ENCODE measurements at regions not wholly inside any gene's neighbourhood (a gene's known extent, or its start where the extent isn't known, plus 50 kb on each side); places are given as distances from the start of the nearest gene placed in this dataset.

GRCh38 chr16:66155933-66156332 lies 210.6 kb upstream of the CDH5 start:
- DNase-seq, result no peak
- no peak overlapping the region for H3K27ac Mint-ChIP-seq
- H3K4me3 Mint-ChIP-seq, result no peak overlapping the region
- H3K4me1 Mint-ChIP-seq, result peaks cover 29% of the 10 kb centered on the region
- no peaks in the 10 kb centered on the region for H3K9me3 Mint-ChIP-seq
- H3K27me3 Mint-ChIP-seq (ENCODE audit: low read depth, poor library complexity), result peaks cover 10% of the 10 kb centered on the region
- H3K36me3 Mint-ChIP-seq (ENCODE audit: low read depth), result no peaks in the 10 kb centered on the region
- TF ChIP-seq, protein P1, sequence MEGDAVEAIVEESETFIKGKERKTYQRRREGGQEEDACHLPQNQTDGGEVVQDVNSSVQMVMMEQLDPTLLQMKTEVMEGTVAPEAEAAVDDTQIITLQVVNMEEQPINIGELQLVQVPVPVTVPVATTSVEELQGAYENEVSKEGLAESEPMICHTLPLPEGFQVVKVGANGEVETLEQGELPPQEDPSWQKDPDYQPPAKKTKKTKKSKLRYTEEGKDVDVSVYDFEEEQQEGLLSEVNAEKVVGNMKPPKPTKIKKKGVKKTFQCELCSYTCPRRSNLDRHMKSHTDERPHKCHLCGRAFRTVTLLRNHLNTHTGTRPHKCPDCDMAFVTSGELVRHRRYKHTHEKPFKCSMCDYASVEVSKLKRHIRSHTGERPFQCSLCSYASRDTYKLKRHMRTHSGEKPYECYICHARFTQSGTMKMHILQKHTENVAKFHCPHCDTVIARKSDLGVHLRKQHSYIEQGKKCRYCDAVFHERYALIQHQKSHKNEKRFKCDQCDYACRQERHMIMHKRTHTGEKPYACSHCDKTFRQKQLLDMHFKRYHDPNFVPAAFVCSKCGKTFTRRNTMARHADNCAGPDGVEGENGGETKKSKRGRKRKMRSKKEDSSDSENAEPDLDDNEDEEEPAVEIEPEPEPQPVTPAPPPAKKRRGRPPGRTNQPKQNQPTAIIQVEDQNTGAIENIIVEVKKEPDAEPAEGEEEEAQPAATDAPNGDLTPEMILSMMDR (IDR thresholded peaks at IDR 0.05), result no peak

- Mint-ChIP-seq H3K4me3 (no peak overlapping the region), H3K27ac (no peak overlapping the region), H3K27me3 (ENCODE audit: low read depth, poor library complexity) (peaks cover 6% of the 10 kb centered on the region), H3K4me1 (peaks cover 38% of the 10 kb centered on the region), H3K36me3 (ENCODE audit: low read depth) (no peaks in the 10 kb centered on the region), H3K9me3 (no peaks in the 10 kb centered on the region)
- DNase-seq, result no peak
- TF ChIP-seq, protein P1 (IDR thresholded peaks at IDR 0.05), result no peak
Measured at GRCh38 chr16:66154801-66155200, 211.7 kb upstream of the CDH5 start.

DNA sequence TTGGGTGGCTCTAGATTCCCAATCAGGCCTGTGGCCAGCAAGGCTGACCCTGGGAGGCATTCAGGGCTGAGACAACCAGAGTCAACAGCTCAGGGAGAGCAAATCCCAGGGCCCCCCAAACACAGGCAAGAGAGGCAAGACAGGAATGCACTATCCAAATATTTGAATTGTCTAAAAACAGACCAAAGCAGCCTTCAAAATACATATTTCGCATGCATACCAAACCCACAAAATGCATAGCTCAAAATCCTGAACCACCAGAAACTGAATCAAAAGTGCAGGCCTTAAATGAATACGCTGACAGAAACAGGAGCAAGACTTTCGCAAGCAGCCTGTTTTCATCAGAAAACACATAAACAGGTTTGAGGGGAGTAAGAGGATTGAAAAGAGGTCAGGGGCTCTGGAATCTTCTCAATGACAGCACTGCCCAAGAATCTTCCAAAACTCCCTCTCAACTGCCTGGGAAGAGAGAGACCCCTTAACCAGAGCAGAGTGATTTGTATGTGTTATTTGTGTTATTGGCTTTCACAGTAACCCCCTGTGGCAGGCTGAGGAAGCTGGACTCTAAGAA lies 213.6 kb upstream of the CDH5 start:
- Mint-ChIP-seq H3K27ac (no peak overlapping the region), H3K9me3 (no peaks in the 10 kb centered on the region), H3K27me3 (ENCODE audit: low read depth, poor library complexity) (peaks cover 6% of the 10 kb centered on the region), H3K4me1 (peaks cover 38% of the 10 kb centered on the region), H3K4me3 (no peak overlapping the region), H3K36me3 (ENCODE audit: low read depth) (no peaks in the 10 kb centered on the region)
- no peak for DNase-seq
- TF ChIP-seq, protein P1 (IDR thresholded peaks at IDR 0.05), result no peak

DNA sequence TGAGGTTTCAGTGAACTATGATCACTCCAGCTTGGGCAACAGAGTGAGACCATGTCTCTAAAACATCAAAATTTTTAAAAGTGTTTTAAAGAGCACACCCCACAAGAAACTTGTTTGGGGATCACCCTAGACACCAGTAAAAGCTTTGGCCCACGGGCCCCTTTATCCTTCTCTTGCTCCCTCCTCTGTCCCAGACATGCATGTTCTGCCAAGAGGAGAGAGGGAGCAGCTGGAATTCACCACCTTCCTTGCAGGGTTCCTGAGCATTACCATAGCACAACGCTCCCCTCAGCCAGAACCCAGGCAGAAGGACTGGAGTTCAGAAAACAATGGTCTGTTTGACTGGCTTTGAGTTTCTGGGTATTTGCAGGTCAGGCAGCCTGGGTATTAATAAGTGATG lies 214.3 kb upstream of the CDH5 start:
- H3K27me3 Mint-ChIP-seq (ENCODE audit: low read depth, poor library complexity), result peaks cover 6% of the 10 kb centered on the region
- H3K4me1 Mint-ChIP-seq, result peaks cover 38% of the 10 kb centered on the region
- no peaks in the 10 kb centered on the region for H3K9me3 Mint-ChIP-seq
- no peak overlapping the region for H3K27ac Mint-ChIP-seq
- no peak overlapping the region for H3K4me3 Mint-ChIP-seq
- H3K36me3 Mint-ChIP-seq (ENCODE audit: low read depth), result no peaks in the 10 kb centered on the region
- DNase-seq, result no peak
- TF ChIP-seq, protein P1 (IDR thresholded peaks at IDR 0.05), result no peak

GRCh38 chr16:66150698-66151482 lies 215.6 kb upstream of the CDH5 start:
- Mint-ChIP-seq H3K4me1 (peaks cover 36% of the 10 kb centered on the region), H3K9me3 (no peaks in the 10 kb centered on the region), H3K27ac (no peak overlapping the region), H3K4me3 (no peak overlapping the region), H3K36me3 (ENCODE audit: low read depth) (no peaks in the 10 kb centered on the region), H3K27me3 (ENCODE audit: low read depth, poor library complexity) (peaks cover 3% of the 10 kb centered on the region)
- DNase-seq, result no peak
- TF ChIP-seq, protein P1 (IDR thresholded peaks at IDR 0.05), result no peak

DNA sequence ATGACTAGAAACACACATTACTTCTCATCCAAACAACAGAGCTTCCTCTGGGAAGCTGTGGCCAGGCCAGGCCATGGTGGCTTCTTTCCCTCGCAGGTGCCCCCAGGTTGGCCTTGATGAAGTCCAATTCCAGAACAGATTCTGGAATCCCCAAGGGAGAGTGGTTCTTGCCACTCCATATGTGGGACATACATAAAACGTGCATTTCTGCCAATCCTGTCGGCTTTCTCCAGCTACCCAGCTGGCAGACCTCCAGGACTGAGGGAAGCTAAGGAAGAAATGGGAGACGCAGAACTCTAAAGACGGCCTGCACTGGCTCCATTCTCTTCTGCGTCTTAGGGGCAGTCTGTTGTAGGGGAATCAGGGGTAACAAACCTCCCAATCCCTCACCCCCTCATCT lies 219.2 kb upstream of the CDH5 start:
- H3K36me3 Mint-ChIP-seq (ENCODE audit: low read depth), result no peaks in the 10 kb centered on the region
- H3K27ac Mint-ChIP-seq, result no peak overlapping the region
- no peaks in the 10 kb centered on the region for H3K9me3 Mint-ChIP-seq
- H3K4me1 Mint-ChIP-seq, result peaks cover 21% of the 10 kb centered on the region
- TF ChIP-seq, protein P1 (IDR thresholded peaks at IDR 0.05), result no peak
- DNase-seq, result no peak
- H3K27me3 Mint-ChIP-seq (ENCODE audit: low read depth, poor library complexity), result no peaks in the 10 kb centered on the region
- H3K4me3 Mint-ChIP-seq, result no peak overlapping the region
